LNCAP (cell line): ENCODE measurements at regions not wholly inside any gene's neighbourhood (a gene's known extent, or its start where the extent isn't known, plus 50 kb on each side); places are given as distances from the start of the nearest gene placed in this dataset.

Experiments used
- CTCF ChIP-seq: fragments of 450-650 bp; IDR thresholded peaks from 2 replicates; pipeline ENCODE4 v1.5.1; 2017; ENCODE audit warnings: mild to moderate bottlenecking

- TF ChIP-seq CTCF, result peak; percentile 89
These were observed 82.0 kb upstream of the ALOX12 start for GRCh38 chr17:6913608-6914443.

GRCh38 chr17:6914711-6915110, 81.1 kb upstream of the ALOX12 start:
- no peak for TF ChIP-seq CTCF

GRCh38 chr17:6915620-6916019, 80.2 kb upstream of the ALOX12 start:
- no peak for TF ChIP-seq CTCF

- TF ChIP-seq CTCF, result no peak
These were observed 76.7 kb upstream of the ALOX12 start for GRCh38 chr17:6919158-6919557.

GRCh38 chr17:6923385-6923784, 72.5 kb upstream of the ALOX12 start:
- no peak for TF ChIP-seq CTCF

- TF ChIP-seq CTCF, result no peak
These were observed 71.6 kb upstream of the ALOX12 start for GRCh38 chr17:6924208-6924607.

- no peak for TF ChIP-seq CTCF
These were observed 69.2 kb upstream of the ALOX12 start for GRCh38 chr17:6926667-6927066.
